ENCODE measurements at regions not wholly inside any gene's neighbourhood (a gene's known extent, or its start where the extent isn't known, plus 50 kb on each side); places are given as distances from the start of the nearest gene placed in this dataset.

- DNase-seq (no peak), ATAC-seq (no peak)
- Histone ChIP-seq H3K4me1 (no peaks in the 10 kb centered on the region), H3K9me3 (peaks cover 0 to 6% (median 0%) of the 10 kb centered on the region in 11 donors), H3K27me3 (no peaks in the 10 kb centered on the region), H3K36me3 (no peaks in the 10 kb centered on the region), H3K27ac (no peak overlapping the region), H3K4me3 (no peak overlapping the region)
- intact Hi-C loops (cut with DNase I), result no loop called here
- TF ChIP-seq CTCF (IDR thresholded peaks at IDR 0.05), result no peak
- WGBS, 2 donors, result 66 to 69% methylated on average over 6 of the region's 6 CpGs
Measured at GRCh38 chr6:9095729-9096128, 660.4 kb upstream of the SLC35B3 start.

DNA sequence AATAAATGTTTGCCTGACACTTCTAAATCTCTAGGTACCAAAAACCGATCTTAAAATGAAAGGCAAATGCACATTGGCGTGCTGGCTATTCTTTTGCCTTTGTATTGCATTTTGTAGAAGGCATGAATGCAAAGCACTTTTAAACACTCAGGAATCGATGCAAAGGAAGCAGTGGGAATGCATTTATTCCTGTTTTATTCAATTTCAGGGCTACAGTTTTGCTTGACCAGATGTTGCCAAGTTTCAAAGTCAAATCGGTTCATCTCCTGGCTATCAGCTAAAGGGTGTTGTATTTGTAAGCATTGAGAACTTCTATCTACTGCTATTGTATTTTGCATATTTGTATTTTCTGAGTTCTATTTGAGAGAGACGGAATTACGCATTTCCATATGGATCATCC lies 659.8 kb upstream of the SLC35B3 start:
- no peaks in the 10 kb centered on the region for H3K36me3 ChIP-seq
- ATAC-seq, result no peak
- no peaks in the 10 kb centered on the region for H3K27me3 ChIP-seq
- DNase-seq, result no peak
- intact Hi-C loops (cut with DNase I), result no loop called here
- WGBS, 2 donors, result 82 to 84% methylated on average over 6 of the region's 6 CpGs
- H3K4me3 ChIP-seq, result no peak overlapping the region
- TF ChIP-seq CTCF (IDR thresholded peaks at IDR 0.05), result no peak
- H3K27ac ChIP-seq, result no peak overlapping the region
- peaks cover 0 to 6% (median 0%) of the 10 kb centered on the region in 11 donors for H3K9me3 ChIP-seq
- H3K4me1 ChIP-seq, result no peaks in the 10 kb centered on the region

- H3K4me1 ChIP-seq, result no peaks in the 10 kb centered on the region
- no peaks in the 10 kb centered on the region for H3K36me3 ChIP-seq
- no peaks in the 10 kb centered on the region for H3K27me3 ChIP-seq
- DNase-seq, result no peak
- TF ChIP-seq CTCF (IDR thresholded peaks at IDR 0.05), result no peak
- no peaks in the 10 kb centered on the region for H3K9me3 ChIP-seq
- WGBS, 2 donors, result 77% methylated on average over 1 of the region's 1 CpG
- ATAC-seq, result no peak
- no peak overlapping the region for H3K27ac ChIP-seq
- intact Hi-C loops (cut with DNase I), result no loop called here
- no peak overlapping the region for H3K4me3 ChIP-seq
Measured at GRCh38 chr6:9089724-9090123, 654.4 kb upstream of the SLC35B3 start.

GRCh38 chr6:9087470-9087869 lies 652.1 kb upstream of the SLC35B3 start:
- no peaks in the 10 kb centered on the region for H3K9me3 ChIP-seq
- 82 to 85% methylated on average over 5 of the region's 5 CpGs for WGBS, 2 donors

More at GRCh38 chr6:9087470-9087869, 652.1 kb upstream of the SLC35B3 start:
- ATAC-seq (no peak), DNase-seq (no peak)
- Histone ChIP-seq H3K27me3 (no peaks in the 10 kb centered on the region), H3K36me3 (no peaks in the 10 kb centered on the region), H3K4me3 (no peak overlapping the region), H3K4me1 (no peaks in the 10 kb centered on the region), H3K27ac (no peak overlapping the region)
- no peak for TF ChIP-seq CTCF (IDR thresholded peaks at IDR 0.05)
- intact Hi-C loops (cut with DNase I), result no loop called here
